HepG2 (cell line): ENCODE measurements at regions not wholly inside any gene's neighbourhood (a gene's known extent, or its start where the extent isn't known, plus 50 kb on each side); places are given as distances from the start of the nearest gene placed in this dataset.

ENCODE experiments used
- ARHGAP35 ChIP-seq: sonication (generic); formaldehyde crosslinking; IDR thresholded peaks from 2 replicates; pipeline ENCODE4 v1.9.0; 2022; ENCODE audit warnings: mild to moderate bottlenecking, inconsistent platforms, moderate library complexity, missing genetic modification reagents, borderline replicate concordance
- ETV6 ChIP-seq: sonication (generic); formaldehyde crosslinking; conservative IDR thresholded peaks from 2 replicates; pipeline ENCODE4 v1.4.0; 2020; ENCODE audit warnings: missing genetic modification reagents
- GATAD1 ChIP-seq: IDR thresholded peaks from 2 replicates; pipeline ENCODE4 v1.6.1; 2016; ENCODE audit warnings: missing genetic modification reagents, missing compliant biosample characterization
- GPN1 ChIP-seq: sonication (generic); formaldehyde crosslinking; IDR thresholded peaks from 2 replicates; pipeline ENCODE4 v1.5.1; 2020; ENCODE audit warnings: missing genetic modification reagents, borderline replicate concordance
- MATR3 ChIP-seq: sonication (generic); formaldehyde crosslinking; IDR thresholded peaks from 2 replicates; pipeline ENCODE4 v1.4.0; 2020; ENCODE audit warnings: missing genetic modification reagents
- MBD4 ChIP-seq: IDR thresholded peaks from 2 replicates; pipeline ENCODE4 v1.6.1; 2012; ENCODE audit warnings: low read length, inconsistent platforms, borderline replicate concordance
- NR0B2 ChIP-seq: sonication (generic); formaldehyde crosslinking; IDR thresholded peaks from 2 replicates; pipeline ENCODE4 v1.4.0; 2020; ENCODE audit warnings: mild to moderate bottlenecking, missing genetic modification reagents
- PAXIP1 ChIP-seq: sonication (generic); formaldehyde crosslinking; conservative IDR thresholded peaks from 2 replicates; pipeline ENCODE4 v1.4.0; 2020; ENCODE audit warnings: mild to moderate bottlenecking, missing genetic modification reagents, moderate library complexity
- PCBP1 ChIP-seq: fragments of 200-400 bp; formaldehyde crosslinking; IDR thresholded peaks from 2 replicates; pipeline ENCODE4 v1.6.1; 2017; ENCODE audit warnings: mild to moderate bottlenecking, low read depth, low read length, borderline replicate concordance
- RNF2 ChIP-seq: fragments of 450-650 bp; conservative IDR thresholded peaks from 2 replicates; pipeline ENCODE4 v1.6.1; 2016; ENCODE audit warnings: low read depth
- RXRB ChIP-seq: IDR thresholded peaks from 2 replicates; pipeline ENCODE4 v1.6.1; 2016; ENCODE audit warnings: borderline replicate concordance, missing genetic modification reagents, missing compliant biosample characterization
- SMAD3 ChIP-seq: sonication (generic); formaldehyde crosslinking; IDR thresholded peaks from 2 replicates; pipeline ENCODE4 v1.4.0; 2020; ENCODE audit warnings: missing genetic modification reagents
- TAF15 ChIP-seq: fragments of 200-400 bp; formaldehyde crosslinking; IDR thresholded peaks from one replicate; pipeline ENCODE4 v1.6.1; 2018; ENCODE audit warnings: mild to moderate bottlenecking, low read depth, low read length; ENCODE audit not compliant: poor library complexity, severe bottlenecking
- TMF1 ChIP-seq: sonication (generic); formaldehyde crosslinking; IDR thresholded peaks from 2 replicates; pipeline ENCODE4 v1.8.1; 2022; ENCODE audit warnings: low read depth, missing genetic modification reagents
- ZBED4 ChIP-seq: sonication (generic); formaldehyde crosslinking; IDR thresholded peaks from 2 replicates; pipeline ENCODE4 v1.4.0; 2020; ENCODE audit warnings: missing genetic modification reagents, borderline replicate concordance
- ZBTB21 ChIP-seq: sonication (generic); formaldehyde crosslinking; IDR thresholded peaks from 2 replicates; pipeline ENCODE4 v1.4.0; 2020; ENCODE audit warnings: missing genetic modification reagents
- ZFP82 ChIP-seq: sonication (generic); formaldehyde crosslinking; IDR thresholded peaks from 2 replicates; pipeline ENCODE4 v1.5.1; 2020; ENCODE audit warnings: mild to moderate bottlenecking, missing genetic modification reagents, borderline replicate concordance
- ZNF605 ChIP-seq: sonication (generic); formaldehyde crosslinking; IDR thresholded peaks from 2 replicates; pipeline ENCODE4 v1.8.0; 2022; ENCODE audit warnings: mild to moderate bottlenecking, missing genetic modification reagents
- ZNF674 ChIP-seq: sonication (generic); formaldehyde crosslinking; IDR thresholded peaks from 2 replicates; pipeline ENCODE4 v1.5.0; 2020; ENCODE audit warnings: low read depth, mild to moderate bottlenecking, missing genetic modification reagents
- TF ChIP-seq, protein P1 (sequence below): sonication (generic); formaldehyde crosslinking; conservative IDR thresholded peaks from 2 replicates; pipeline ENCODE4 v1.4.0; 2020; ENCODE audit warnings: missing genetic modification reagents

DNA sequence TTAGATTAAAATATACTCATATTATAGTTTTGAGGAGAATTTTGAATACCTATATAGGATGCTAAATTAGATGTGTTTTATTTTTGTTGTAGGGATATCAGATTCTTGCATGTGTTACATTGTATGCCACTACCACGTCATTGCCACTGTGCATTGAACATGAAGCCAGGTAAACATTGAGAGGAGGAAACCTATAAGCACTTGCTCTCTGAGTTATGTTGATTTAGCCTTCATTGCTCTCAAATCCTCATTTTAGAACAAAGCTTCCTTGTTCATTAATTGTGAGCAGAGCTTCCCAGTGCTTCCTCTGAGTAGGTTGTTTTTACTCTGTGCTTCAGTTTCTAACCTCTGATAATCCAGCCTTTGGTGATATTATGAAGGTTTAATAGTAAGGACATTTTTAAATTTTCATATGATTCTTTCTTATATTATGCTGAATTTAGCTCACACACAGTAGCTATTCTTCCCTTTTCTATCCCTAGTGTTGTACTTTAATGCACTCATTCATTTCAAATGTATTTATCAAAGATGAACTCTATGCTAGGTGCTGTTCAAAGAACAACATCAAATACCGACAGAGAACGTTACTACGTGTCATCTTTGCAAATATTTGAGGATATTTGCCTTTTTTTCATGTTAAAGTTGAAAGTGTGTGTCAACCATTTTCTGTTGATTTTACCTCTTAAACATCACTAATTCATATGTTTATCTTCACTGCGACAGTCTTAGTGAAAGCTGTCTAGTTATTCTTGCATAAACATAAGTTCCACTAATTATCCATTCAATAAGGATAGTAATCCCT, 1448.0 kb upstream of the MIR17HG start (continued):
- TF ChIP-seq ZBED4 (CRISPR knock-in tag): no peak
- no peak for TF ChIP-seq RNF2
- TF ChIP-seq MBD4: no peak
- TF ChIP-seq NR0B2 (CRISPR knock-in tag): no peak
- TF ChIP-seq PCBP1: no peak
- no peak for TF ChIP-seq GPN1 (CRISPR knock-in tag)
- no peak for TF ChIP-seq ZBTB21
- no peak for TF ChIP-seq TMF1 (CRISPR knock-in tag)
- TF ChIP-seq, protein P1, sequence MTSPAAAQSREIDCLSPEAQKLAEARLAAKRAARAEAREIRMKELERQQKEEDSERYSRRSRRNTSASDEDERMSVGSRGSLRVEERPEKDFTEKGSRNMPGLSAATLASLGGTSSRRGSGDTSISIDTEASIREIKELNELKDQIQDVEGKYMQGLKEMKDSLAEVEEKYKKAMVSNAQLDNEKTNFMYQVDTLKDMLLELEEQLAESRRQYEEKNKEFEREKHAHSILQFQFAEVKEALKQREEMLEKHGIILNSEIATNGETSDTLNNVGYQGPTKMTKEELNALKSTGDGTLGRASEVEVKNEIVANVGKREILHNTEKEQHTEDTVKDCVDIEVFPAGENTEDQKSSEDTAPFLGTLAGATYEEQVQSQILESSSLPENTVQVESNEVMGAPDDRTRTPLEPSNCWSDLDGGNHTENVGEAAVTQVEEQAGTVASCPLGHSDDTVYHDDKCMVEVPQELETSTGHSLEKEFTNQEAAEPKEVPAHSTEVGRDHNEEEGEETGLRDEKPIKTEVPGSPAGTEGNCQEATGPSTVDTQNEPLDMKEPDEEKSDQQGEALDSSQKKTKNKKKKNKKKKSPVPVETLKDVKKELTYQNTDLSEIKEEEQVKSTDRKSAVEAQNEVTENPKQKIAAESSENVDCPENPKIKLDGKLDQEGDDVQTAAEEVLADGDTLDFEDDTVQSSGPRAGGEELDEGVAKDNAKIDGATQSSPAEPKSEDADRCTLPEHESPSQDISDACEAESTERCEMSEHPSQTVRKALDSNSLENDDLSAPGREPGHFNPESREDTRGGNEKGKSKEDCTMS (CRISPR knock-in tag): no peak
- TF ChIP-seq SMAD3 (CRISPR knock-in tag): no peak
- no peak for TF ChIP-seq TAF15
- TF ChIP-seq PAXIP1 (CRISPR knock-in tag): peak; percentile 88
- TF ChIP-seq ETV6 (CRISPR knock-in tag): no peak
- no peak for TF ChIP-seq GATAD1
- TF ChIP-seq RXRB (CRISPR knock-in tag): peak; percentile 56; the same call in 1 of the 2 replicates
- TF ChIP-seq ZNF605 (CRISPR knock-in tag): no peak
- TF ChIP-seq MATR3: no peak
- TF ChIP-seq ARHGAP35 (CRISPR knock-in tag): no peak
- no peak for TF ChIP-seq ZNF674 (CRISPR knock-in tag)
- TF ChIP-seq ZFP82 (CRISPR knock-in tag): no peak
